ENCODE measurements at regions not wholly inside any gene's neighbourhood (a gene's known extent, or its start where the extent isn't known, plus 50 kb on each side); places are given as distances from the start of the nearest gene placed in this dataset.

DNA sequence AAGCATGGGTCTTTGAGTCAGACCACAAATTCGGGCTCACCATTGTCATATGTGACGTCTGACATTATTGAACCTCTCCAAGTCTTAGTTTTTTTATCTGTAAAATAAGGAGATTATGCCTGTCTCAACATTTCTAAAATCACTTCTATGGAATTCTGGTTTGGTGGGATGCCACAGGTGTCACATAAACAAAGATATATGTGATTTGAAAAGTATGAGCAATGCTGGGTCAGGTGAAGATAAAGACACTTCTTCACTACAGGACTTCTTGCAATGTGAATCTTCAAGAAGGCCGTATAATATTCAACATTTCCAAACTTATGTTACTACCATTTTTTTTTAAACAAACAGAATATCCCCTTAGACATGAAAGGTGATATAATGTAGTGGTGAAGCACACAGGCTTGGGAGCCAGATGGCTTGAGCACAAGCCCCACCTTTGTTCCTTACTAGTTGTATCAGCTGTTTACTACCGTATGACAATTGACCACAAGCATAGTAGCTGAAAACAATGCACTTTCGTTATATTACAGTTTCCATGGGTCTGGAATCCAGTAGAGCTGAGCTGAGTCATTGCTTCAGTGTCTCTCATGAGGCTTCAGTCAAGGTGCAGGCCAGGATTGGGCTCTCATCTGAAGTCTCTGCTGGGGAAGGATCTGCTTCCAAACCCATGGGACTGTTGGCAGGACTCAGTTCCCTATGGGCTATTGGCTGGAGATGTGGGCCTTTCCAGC lies 87.7 kb downstream of the UTP18 start:
- Histone ChIP-seq H3K23ac (ENCODE audit: low read length) (no peak overlapping the region), H4K8ac (ENCODE audit: low read depth, low read length) (no peak overlapping the region), H3K9me3 (ENCODE audit: insufficient read depth, low read depth, low read length) (peaks cover 1% of the 10 kb centered on the region), H3K27ac (ENCODE audit: low read depth, low read length) (no peak overlapping the region), H3K14ac (ENCODE audit: low read length) (no peak overlapping the region), H3K4me3 (ENCODE audit: low read depth, low read length) (no peak overlapping the region), H3K27me3 (ENCODE audit: insufficient read depth, low read length) (no peaks in the 10 kb centered on the region), H3K36me3 (ENCODE audit: control insufficient read depth in 1 of 2, insufficient read depth in 2 of 2, low read length in 2 of 2) (no peaks in the 10 kb centered on the region), H2AFZ (ENCODE audit: insufficient read depth, low read length, poor library complexity) (no peak overlapping the region), H4K91ac (ENCODE audit: low read depth, low read length) (no peak overlapping the region), H2BK5ac (ENCODE audit: low read depth, low read length, poor library complexity) (no peak overlapping the region), H3K79me1 (ENCODE audit: low read length) (no peaks in the 10 kb centered on the region), H3K18ac (ENCODE audit: low read length) (no peak overlapping the region), H2AK5ac (ENCODE audit: low read length) (no peak overlapping the region), H3K79me2 (ENCODE audit: control insufficient read depth, insufficient read depth, low read length, poor library complexity) (no peaks in the 10 kb centered on the region), H3K4me2 (ENCODE audit: low read length) (no peak overlapping the region), H4K12ac (ENCODE audit: low read depth, low read length) (no peak overlapping the region), H2BK120ac (ENCODE audit: insufficient read depth, low read length, poor library complexity) (no peak overlapping the region), H3K9ac (ENCODE audit: low read length) (no peak overlapping the region), H2BK12ac (ENCODE audit: low read length) (no peak overlapping the region), H3K4me1 (ENCODE audit: control insufficient read depth in 1 of 2, insufficient read depth in 2 of 2, low read length in 2 of 2) (no peaks in the 10 kb centered on the region), H3K4ac (ENCODE audit: low read depth, low read length) (no peak overlapping the region)
- WGBS (ENCODE audit: extremely low coverage, insufficient coverage, insufficient read length) = no CpG with 5 or more reads among the region's 5 CpGs
- peak; percentile 56 to 86 for DNase-seq

DNA sequence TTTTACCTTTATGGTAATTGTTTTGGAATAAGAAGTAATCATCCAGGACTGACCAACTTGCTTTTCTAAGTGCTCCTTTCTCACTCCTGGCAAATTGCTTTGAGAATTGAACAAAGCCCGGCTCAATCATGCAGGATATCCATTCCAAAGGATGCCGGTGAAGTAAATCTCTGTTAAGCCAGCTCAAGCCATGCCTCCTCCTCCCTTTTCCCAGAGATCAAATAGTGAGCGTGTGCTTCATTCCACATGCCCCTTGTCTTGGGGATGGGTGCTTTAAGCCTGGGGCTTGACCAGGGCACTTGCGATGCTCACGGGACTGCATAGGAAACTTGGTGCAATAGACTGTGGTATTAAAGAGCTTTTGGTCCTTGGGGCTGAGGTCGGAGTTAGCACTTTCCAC lies 90.7 kb downstream of the UTP18 start:
- H2BK120ac ChIP-seq (ENCODE audit: insufficient read depth, low read length, poor library complexity) = no peak overlapping the region
- H3K4me1 ChIP-seq (ENCODE audit: control insufficient read depth in 1 of 2, insufficient read depth in 2 of 2, low read length in 2 of 2) = no peaks in the 10 kb centered on the region
- no peak overlapping the region for H4K91ac ChIP-seq (ENCODE audit: low read depth, low read length)
- H3K9ac ChIP-seq (ENCODE audit: low read length) = no peak overlapping the region
- H3K79me1 ChIP-seq (ENCODE audit: low read length) = no peaks in the 10 kb centered on the region
- no peak overlapping the region for H3K27ac ChIP-seq (ENCODE audit: low read depth, low read length)
- no peak overlapping the region for H3K18ac ChIP-seq (ENCODE audit: low read length)
- no peak overlapping the region for H2AFZ ChIP-seq (ENCODE audit: insufficient read depth, low read length, poor library complexity)
- H3K4me3 ChIP-seq (ENCODE audit: low read depth, low read length) = no peak overlapping the region
- WGBS (ENCODE audit: extremely low coverage, insufficient coverage, insufficient read length) = no CpG with 5 or more reads among the region's 6 CpGs
- no peak overlapping the region for H4K12ac ChIP-seq (ENCODE audit: low read depth, low read length)
- no peak overlapping the region for H2BK5ac ChIP-seq (ENCODE audit: low read depth, low read length, poor library complexity)
- H3K23ac ChIP-seq (ENCODE audit: low read length) = no peak overlapping the region
- no peak overlapping the region for H3K14ac ChIP-seq (ENCODE audit: low read length)
- no peak overlapping the region for H2BK12ac ChIP-seq (ENCODE audit: low read length)
- H3K79me2 ChIP-seq (ENCODE audit: control insufficient read depth, insufficient read depth, low read length, poor library complexity) = no peaks in the 10 kb centered on the region
- no peaks in the 10 kb centered on the region for H3K27me3 ChIP-seq (ENCODE audit: insufficient read depth, low read length)
- peaks cover 1% of the 10 kb centered on the region for H3K9me3 ChIP-seq (ENCODE audit: insufficient read depth, low read depth, low read length)
- no peak overlapping the region for H2AK5ac ChIP-seq (ENCODE audit: low read length)
- DNase-seq = no peak
- no peak overlapping the region for H3K4ac ChIP-seq (ENCODE audit: low read depth, low read length)
- H4K8ac ChIP-seq (ENCODE audit: low read depth, low read length) = no peak overlapping the region
- no peak overlapping the region for H3K4me2 ChIP-seq (ENCODE audit: low read length)
- no peaks in the 10 kb centered on the region for H3K36me3 ChIP-seq (ENCODE audit: control insufficient read depth in 1 of 2, insufficient read depth in 2 of 2, low read length in 2 of 2)

DNA sequence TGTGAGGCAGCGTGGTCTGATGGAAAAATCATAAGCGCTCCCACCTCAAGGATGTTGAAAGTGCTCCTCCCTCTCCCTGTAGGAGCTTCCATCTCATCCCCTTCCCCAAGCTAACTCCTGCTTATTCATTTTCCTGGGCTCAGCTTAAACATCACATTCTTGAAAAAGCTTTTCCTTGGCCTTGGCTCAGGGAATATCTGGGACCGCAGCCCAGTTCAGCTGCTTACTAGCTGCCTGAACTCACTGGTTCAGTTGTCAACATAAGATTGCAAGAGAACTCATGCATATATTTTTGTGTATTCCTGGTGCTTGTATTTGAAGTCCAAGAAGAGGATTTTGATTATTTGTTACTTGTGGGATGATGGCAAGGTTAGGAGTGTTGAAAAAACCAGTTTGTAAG lies 91.5 kb downstream of the UTP18 start:
- H3K4me2 ChIP-seq (ENCODE audit: low read length) = no peak overlapping the region
- H3K4me1 ChIP-seq (ENCODE audit: control insufficient read depth in 1 of 2, insufficient read depth in 2 of 2, low read length in 2 of 2) = no peaks in the 10 kb centered on the region
- H3K36me3 ChIP-seq (ENCODE audit: control insufficient read depth in 1 of 2, insufficient read depth in 2 of 2, low read length in 2 of 2) = no peaks in the 10 kb centered on the region
- H2AFZ ChIP-seq (ENCODE audit: insufficient read depth, low read length, poor library complexity) = no peak overlapping the region
- no peak overlapping the region for H2BK5ac ChIP-seq (ENCODE audit: low read depth, low read length, poor library complexity)
- H3K27me3 ChIP-seq (ENCODE audit: insufficient read depth, low read length) = no peaks in the 10 kb centered on the region
- H2BK120ac ChIP-seq (ENCODE audit: insufficient read depth, low read length, poor library complexity) = no peak overlapping the region
- H2BK12ac ChIP-seq (ENCODE audit: low read length) = no peak overlapping the region
- no peak overlapping the region for H2AK5ac ChIP-seq (ENCODE audit: low read length)
- no peak for DNase-seq
- no peak overlapping the region for H3K27ac ChIP-seq (ENCODE audit: low read depth, low read length)
- H3K4ac ChIP-seq (ENCODE audit: low read depth, low read length) = no peak overlapping the region
- H3K14ac ChIP-seq (ENCODE audit: low read length) = no peak overlapping the region
- H3K79me2 ChIP-seq (ENCODE audit: control insufficient read depth, insufficient read depth, low read length, poor library complexity) = no peaks in the 10 kb centered on the region
- no CpG with 5 or more reads among the region's 3 CpGs for WGBS (ENCODE audit: extremely low coverage, insufficient coverage, insufficient read length)
- H3K4me3 ChIP-seq (ENCODE audit: low read depth, low read length) = no peak overlapping the region
- no peak overlapping the region for H4K8ac ChIP-seq (ENCODE audit: low read depth, low read length)
- H4K91ac ChIP-seq (ENCODE audit: low read depth, low read length) = no peak overlapping the region
- no peak overlapping the region for H3K23ac ChIP-seq (ENCODE audit: low read length)
- peaks cover 1% of the 10 kb centered on the region for H3K9me3 ChIP-seq (ENCODE audit: insufficient read depth, low read depth, low read length)
- H3K79me1 ChIP-seq (ENCODE audit: low read length) = no peaks in the 10 kb centered on the region
- no peak overlapping the region for H3K9ac ChIP-seq (ENCODE audit: low read length)
- no peak overlapping the region for H4K12ac ChIP-seq (ENCODE audit: low read depth, low read length)
- H3K18ac ChIP-seq (ENCODE audit: low read length) = no peak overlapping the region

DNA sequence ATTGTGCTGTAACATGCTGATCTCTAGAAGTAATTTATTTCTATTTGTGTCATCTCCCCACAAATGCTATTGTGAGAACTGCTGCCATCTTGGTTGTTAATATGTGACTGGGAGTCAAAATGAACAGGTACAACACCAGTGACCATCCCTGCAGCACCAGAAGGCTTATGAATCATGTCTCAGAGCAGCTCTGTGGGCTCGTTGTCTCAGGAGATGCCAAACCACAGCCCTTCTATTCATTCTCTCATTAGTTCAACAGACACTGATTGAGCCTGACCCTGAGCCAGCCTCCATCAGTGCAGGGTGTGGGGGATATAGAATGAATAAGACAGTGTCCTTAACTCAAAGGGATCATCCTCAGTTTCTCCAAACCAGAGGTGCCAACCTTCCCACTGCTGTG lies 92.5 kb downstream of the UTP18 start:
- Histone ChIP-seq H2AK5ac (ENCODE audit: low read length) (no peak overlapping the region), H4K12ac (ENCODE audit: low read depth, low read length) (no peak overlapping the region), H2BK12ac (ENCODE audit: low read length) (no peak overlapping the region), H3K79me2 (ENCODE audit: control insufficient read depth, insufficient read depth, low read length, poor library complexity) (no peaks in the 10 kb centered on the region), H3K36me3 (ENCODE audit: control insufficient read depth in 1 of 2, insufficient read depth in 2 of 2, low read length in 2 of 2) (no peaks in the 10 kb centered on the region), H3K9me3 (ENCODE audit: insufficient read depth, low read depth, low read length) (no peaks in the 10 kb centered on the region), H3K27ac (ENCODE audit: low read depth, low read length) (no peak overlapping the region), H2BK120ac (ENCODE audit: insufficient read depth, low read length, poor library complexity) (no peak overlapping the region), H2AFZ (ENCODE audit: insufficient read depth, low read length, poor library complexity) (no peak overlapping the region), H3K27me3 (ENCODE audit: insufficient read depth, low read length) (no peaks in the 10 kb centered on the region), H3K23ac (ENCODE audit: low read length) (no peak overlapping the region), H2BK5ac (ENCODE audit: low read depth, low read length, poor library complexity) (no peak overlapping the region), H3K18ac (ENCODE audit: low read length) (no peak overlapping the region), H3K4me2 (ENCODE audit: low read length) (no peak overlapping the region), H3K79me1 (ENCODE audit: low read length) (no peaks in the 10 kb centered on the region), H4K8ac (ENCODE audit: low read depth, low read length) (no peak overlapping the region), H3K4me1 (ENCODE audit: control insufficient read depth in 1 of 2, insufficient read depth in 2 of 2, low read length in 2 of 2) (no peaks in the 10 kb centered on the region), H3K4ac (ENCODE audit: low read depth, low read length) (no peak overlapping the region), H3K9ac (ENCODE audit: low read length) (no peak overlapping the region), H3K14ac (ENCODE audit: low read length) (no peak overlapping the region), H3K4me3 (ENCODE audit: low read depth, low read length) (no peak overlapping the region), H4K91ac (ENCODE audit: low read depth, low read length) (no peak overlapping the region)
- DNase-seq = no peak
- WGBS (ENCODE audit: extremely low coverage, insufficient coverage, insufficient read length) = no CpG with 5 or more reads among the region's 1 CpG

Measured in trophoblast cell (in vitro differentiated cells and primary cell).